K562 (cell line): ENCODE measurements at regions not wholly inside any gene's neighbourhood (a gene's known extent, or its start where the extent isn't known, plus 50 kb on each side); places are given as distances from the start of the nearest gene placed in this dataset.

Source experiments
- ATAC-seq: fragments of 200-7000 bp; cut with Tn5 transposase; 3 replicates; pipeline ENCODE4 v1.9.1; 2020; ENCODE audit warnings: moderate library complexity
- BruUV-seq: library from RNA; stranded (reverse); fragments of 400-500 nt; replicated peaks from 2 replicates; lab custom pipeline; 2021; lab: Mats Ljungman, UMichigan
- CTCF ChIA-PET: fragments of 300-600 bp; formaldehyde crosslinking; extraction: SDS; loops from one replicate; lab custom pipeline; 2021; ENCODE audit warnings: low intra/inter-chr PET ratio; lab: Yijun Ruan, JAX
- POLR2A ChIA-PET: fragments of 300-600, 350-650 bp; sonication (Branson Sonifier 250); formaldehyde crosslinking; extraction: SDS; loops from one replicate; lab custom pipeline; 2021; ENCODE audit warnings: antibody characterized with exemption, inconsistent platforms; lab: Yijun Ruan, JAX
- DNase-seq, 4 experiments: peaks; one replicate each; pipeline versions ENCODE4 v3.0.0 to v3.0.0-alpha.2; 2011 to 2018; ENCODE audit warnings: low spot score in 3 of 4, mixed read lengths in 3 of 4; ENCODE audit errors: extremely low read depth in 1 of 4
- FAIRE-seq: peaks from 2 replicates; lab custom pipeline; 2011; peaks lifted over from hg19 to GRCh38; lab: Jason Lieb, UNC
- H2AFZ ChIP-seq: 2 replicates; pipeline ENCODE4 v1.6.0; 2011; ENCODE audit warnings: low read depth, low read length, control low read depth, inconsistent platforms
- H3K27ac ChIP-seq: fragments of 200-600 bp; 3 replicates; pipeline ENCODE4 v1.8.0; 2011; ENCODE audit warnings: low read depth, mild to moderate bottlenecking, control low read depth, inconsistent platforms, low read length, moderate library complexity, mixed read lengths; ENCODE audit errors: extremely low read depth
- H3K27me3 ChIP-seq, 2 experiments: fragments of 300-600 bp in 1 of 2; 2 replicates in 1 of 2; 3 replicates in 1 of 2; pipeline versions ENCODE4 v1.6.0 to v1.8.0; 2011; ENCODE audit warnings: inconsistent platforms in 2 of 2, low read length in 2 of 2, mild to moderate bottlenecking in 1 of 2, mixed read lengths in 1 of 2, moderate library complexity in 1 of 2; ENCODE audit not compliant: control insufficient read depth in 2 of 2, insufficient read depth in 2 of 2
- H3K36me3 ChIP-seq: fragments of 300-600 bp; 3 replicates; pipeline ENCODE4 v1.8.0; 2011; ENCODE audit warnings: mild to moderate bottlenecking, low read length, inconsistent platforms; ENCODE audit not compliant: control insufficient read depth, insufficient read depth
- H3K4me1 ChIP-seq, 2 experiments: fragments of 200-600 bp in 1 of 2; replicated peaks in 1 of 2; 2 replicates in 1 of 2; 3 replicates in 1 of 2; pipeline versions ENCODE4 v1.5.1 to v1.8.0; 2011; ENCODE audit warnings: inconsistent platforms in 2 of 2, low read length in 2 of 2, mild to moderate bottlenecking in 1 of 2, mixed read lengths in 1 of 2, moderate library complexity in 1 of 2; ENCODE audit not compliant: control insufficient read depth in 2 of 2, insufficient read depth in 2 of 2
- H3K4me2 ChIP-seq: 2 replicates; pipeline ENCODE4 v1.6.1; 2011; ENCODE audit warnings: low read length, control low read depth, inconsistent platforms, mixed read lengths; ENCODE audit not compliant: insufficient read depth
- H3K4me3 ChIP-seq: fragments of 200-600 bp; sonication (generic), shearing (Covaris generic); 2 replicates; pipeline ENCODE4 v1.5.1; 2016; ENCODE audit warnings: control low read depth, inconsistent platforms
- H3K79me2 ChIP-seq: fragments of 200-600 bp; 3 replicates; pipeline ENCODE4 v1.8.0; 2011; ENCODE audit warnings: low read length, inconsistent platforms; ENCODE audit not compliant: control insufficient read depth, insufficient read depth
- H3K9ac ChIP-seq, 2 experiments: 2 replicates each; pipeline versions ENCODE4 v1.6.0 to v1.6.1; 2011; ENCODE audit warnings: low read depth in 2 of 2, low read length in 2 of 2, control low read depth in 1 of 2, inconsistent platforms in 1 of 2, mild to moderate bottlenecking in 1 of 2, mixed read lengths in 1 of 2; ENCODE audit not compliant: insufficient read depth in 1 of 2
- H3K9me1 ChIP-seq: one replicate; pipeline ENCODE4 v1.6.0; 2011; ENCODE audit warnings: inconsistent platforms, mild to moderate bottlenecking, low read length, moderate library complexity; ENCODE audit not compliant: control insufficient read depth, insufficient read depth
- H3K9me3 ChIP-seq: replicated peaks from 2 replicates; pipeline ENCODE4 v1.5.1; 2011; ENCODE audit warnings: low read depth, low read length, inconsistent platforms; ENCODE audit not compliant: control insufficient read depth, insufficient read depth
- H4K20me1 ChIP-seq: replicated peaks from 2 replicates; pipeline ENCODE4 v1.6.1; 2011; ENCODE audit warnings: low read length, inconsistent platforms, mixed read lengths; ENCODE audit not compliant: control insufficient read depth, insufficient read depth
- BCOR ChIP-seq: fragments of 450-650 bp; IDR thresholded peaks from 2 replicates; pipeline ENCODE4 v1.6.1; 2016
- DEAF1 ChIP-seq: fragments of 450-650 bp; formaldehyde crosslinking; IDR thresholded peaks from 2 replicates; pipeline ENCODE4 v1.4.0; 2020; ENCODE audit warnings: mild to moderate bottlenecking, moderate library complexity
- KDM4B ChIP-seq, 2 experiments: fragments of 450-650 bp in 1 of 2; sonication (generic) in 1 of 2; IDR thresholded peaks; 2 replicates each; pipeline ENCODE4 v1.6.1; 2016 to 2017; ENCODE audit warnings: borderline replicate concordance in 2 of 2, antibody characterized with exemption in 1 of 2, low read depth in 1 of 2, mild to moderate bottlenecking in 1 of 2
- MCM5 ChIP-seq: fragments of 450-650 bp; IDR thresholded peaks from 2 replicates; pipeline ENCODE4 v1.6.1; 2016; ENCODE audit warnings: low read depth
- MEF2A ChIP-seq: IDR thresholded peaks from 2 replicates; pipeline ENCODE4 v1.6.1; 2011; ENCODE audit warnings: low read depth, mild to moderate bottlenecking, low read length, moderate library complexity; ENCODE audit not compliant: control insufficient read depth
- MYC ChIP-seq, 2 experiments: fragments of 250-450 bp in 1 of 2; sonication (Bioruptor Pico) in 1 of 2; IDR thresholded peaks; 2 replicates each; pipeline versions ENCODE4 v1.5.1 to v1.6.1; 2012 to 2021; ENCODE audit warnings: low read depth in 2 of 2, borderline replicate concordance in 1 of 2, improper control_type of control experiment in 1 of 2, low read length in 1 of 2, mild to moderate bottlenecking in 1 of 2, moderate library complexity in 1 of 2
- PPARD ChIP-seq: fragments of 250-450 bp; sonication (Bioruptor Pico); IDR thresholded peaks from 2 replicates; pipeline ENCODE4 v1.8.0; 2022; ENCODE audit warnings: inconsistent platforms, mild to moderate bottlenecking, moderate library complexity
- RFX7 ChIP-seq: fragments of 250-450 bp; sonication (Bioruptor Pico); IDR thresholded peaks from 2 replicates; pipeline ENCODE4 v1.5.1; 2021; ENCODE audit warnings: mild to moderate bottlenecking
- RREB1 ChIP-seq: fragments of 250-450 bp; sonication (Bioruptor Pico); IDR thresholded peaks from 2 replicates; pipeline ENCODE4 v1.4.0; 2020
- SAFB ChIP-seq: fragments of 200-400 bp; formaldehyde crosslinking; IDR thresholded peaks from 2 replicates; pipeline ENCODE4 v1.6.1; 2017; ENCODE audit warnings: low read depth, low read length, borderline replicate concordance
- ZEB2 ChIP-seq: fragments of 450-650 bp; IDR thresholded peaks from 2 replicates; pipeline ENCODE4 v1.6.1; 2016
- ZNF239 ChIP-seq: fragments of 250-450 bp; sonication (Bioruptor Pico); IDR thresholded peaks from 2 replicates; pipeline ENCODE4 v1.4.0; 2020; ENCODE audit warnings: mild to moderate bottlenecking
- ZNF586 ChIP-seq: fragments of 450-650 bp; formaldehyde crosslinking; conservative IDR thresholded peaks from 2 replicates; pipeline ENCODE4 v1.4.0; 2020; ENCODE audit warnings: mild to moderate bottlenecking, moderate library complexity
- WGBS: fragments of 100-300 bp; shearing (Covaris generic); methylation state at CpG from one replicate; pipeline ENCODE4 v1.1.6; 2016; ENCODE audit warnings: low coverage, mixed read lengths; ENCODE audit not compliant: insufficient coverage; ENCODE audit errors: missing lambda C conversion rate; 5-methylcytosine and 5-hydroxymethylcytosine counted together
- in situ Hi-C: fragments of 300-500 bp; cut with MboI; formaldehyde crosslinking; loops from 4 replicates; pipeline ENCODE4 v1.15.0; 2018; ENCODE audit warnings: inconsistent platforms, mixed read lengths
- intact Hi-C: fragments of 100-400 bp; cut with micrococcal nuclease; formaldehyde crosslinking; loops from 2 replicates; pipeline ENCODE4 v1.14.2; 2022

GRCh38 chr4:28966982-28967381 is 1753.2 kb upstream of the PCDH7 start (continued):
- no peak for TF ChIP-seq DEAF1

DNA sequence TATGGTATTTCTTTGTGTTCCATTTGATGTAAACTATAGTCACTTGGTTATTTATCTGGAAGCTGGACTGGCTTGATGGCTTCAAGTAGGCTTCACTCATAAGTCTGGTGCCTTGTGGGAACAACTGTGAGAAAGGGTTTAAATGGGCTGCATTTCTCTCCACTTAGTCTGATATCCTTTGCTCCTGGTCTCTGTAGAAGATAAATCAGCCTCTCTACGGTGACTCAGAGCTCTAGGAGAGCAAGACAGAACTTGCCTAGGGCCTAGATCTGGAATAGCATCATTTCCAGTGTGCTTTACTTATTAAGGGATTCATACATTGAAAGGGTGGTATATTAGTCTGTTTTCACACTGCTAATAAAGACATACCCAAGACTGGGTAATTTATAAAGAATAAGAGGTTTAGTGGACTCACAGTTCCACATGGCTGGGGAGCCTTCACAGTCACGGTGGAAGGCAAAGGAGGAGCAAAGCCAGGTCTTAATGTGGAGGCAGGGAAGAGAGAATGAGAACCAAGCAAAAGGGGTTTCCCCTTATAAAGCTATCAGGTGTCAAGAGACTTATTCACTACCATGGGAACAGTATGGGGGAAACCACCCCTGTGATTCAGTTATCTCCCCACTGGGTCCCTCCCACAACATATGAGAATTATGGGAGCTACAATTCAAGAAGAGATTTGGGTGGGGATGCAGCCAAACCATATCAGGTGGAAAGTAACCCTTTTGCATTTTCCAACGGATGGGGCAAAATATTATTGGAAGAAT is 1746.4 kb upstream of the PCDH7 start:
- no peak for FAIRE-seq
- in situ Hi-C loops (no loop called here), intact Hi-C loops (no loop called here)
- H3K4me3 ChIP-seq = no peak overlapping the region
- no peak overlapping the region for H3K4me2 ChIP-seq
- H3K36me3 ChIP-seq = no peaks in the 10 kb centered on the region
- ChIA-PET CTCF (no interaction called here), POLR2A (no interaction called here)
- no peak overlapping the region for H3K9ac ChIP-seq
- H3K4me1 ChIP-seq = no peaks in the 10 kb centered on the region
- H2AFZ ChIP-seq = no peak overlapping the region
- H3K27me3 ChIP-seq = no peaks in the 10 kb centered on the region
- no peak for DNase-seq
- H3K79me2 ChIP-seq = no peaks in the 10 kb centered on the region
- H3K9me1 ChIP-seq = no peaks in the 10 kb centered on the region
- no peak overlapping the region for H3K27ac ChIP-seq
- BruUV-seq = no TSS peak
- 0% methylated on average over 3 of the region's 3 CpGs for WGBS
- H3K9me3 ChIP-seq = peaks cover 2% of the 10 kb centered on the region; the same call in 1 of the 2 replicates
- no peaks in the 10 kb centered on the region for H4K20me1 ChIP-seq
- ATAC-seq = no peak
- TF ChIP-seq ZNF239 (no peak), PPARD (CRISPR knock-in tag) (no peak), MCM5 (no peak), ZNF586 (CRISPR knock-in tag) (no peak), KDM4B (IDR thresholded peaks at IDR 0.05; ENCODE audit: borderline replicate concordance in 2 of 2, low read depth in 1 of 2) (no peak), MYC (IDR thresholded peaks at IDR 0.05; ENCODE audit: low read depth, low read length) (no peak), MYC (CRISPR knock-in tag; IDR thresholded peaks at IDR 0.05; ENCODE audit: borderline replicate concordance, low read depth) (no peak), ZEB2 (no peak), RFX7 (no peak), RREB1 (CRISPR knock-in tag) (no peak), BCOR (no peak), MEF2A (no peak), SAFB (no peak)
